Stomach (tissue), 8 donors: ENCODE measurements at regions not wholly inside any gene's neighbourhood (a gene's known extent, or its start where the extent isn't known, plus 50 kb on each side); places are given as distances from the start of the nearest gene placed in this dataset.
"Not testable (repeated sequence)": the region's sequence is repeated elsewhere in the genome, so short reads cannot be mapped to it uniquely, and the experiment has no call there.

ENCODE experiments used
- DNase-seq, 2 donors: peaks; one replicate each; pipeline versions ENCODE4 v3.0.0 to v3.0.0-alpha.2; 2013 to 2019
- H3K27ac ChIP-seq, 5 donors: fragments of 200-600 bp in 4 of 5; sonication (generic) in 4 of 5; one replicate each; pipeline ENCODE4 v1.5.1; 2013 to 2019; ENCODE audit warnings: mild to moderate bottlenecking in 1 of 5, moderate library complexity in 1 of 5
- H3K27me3 ChIP-seq, 3 donors: fragments of 200-600 bp; sonication (generic); one replicate each; pipeline ENCODE4 v1.5.1; 2017 to 2019; ENCODE audit warnings: mixed run types in 1 of 3
- H3K36me3 ChIP-seq, 4 donors: fragments of 200-600 bp; sonication (generic); 1 replicate in 3 of 4; 2 replicates in 1 of 4; pipeline ENCODE4 v1.5.1; 2016 to 2019
- H3K4me1 ChIP-seq, 4 donors: fragments of 200-600 bp; sonication (generic); one replicate each; pipeline ENCODE4 v1.5.1; 2016 to 2019
- H3K4me3 ChIP-seq, 4 donors: fragments of 200-600 bp; sonication (generic) in 3 of 4; one replicate each; pipeline ENCODE4 v1.5.1; 2016 to 2019; ENCODE audit warnings: mild to moderate bottlenecking in 1 of 4
- H3K9me3 ChIP-seq, 4 donors: fragments of 200-600 bp; sonication (generic); one replicate each; pipeline ENCODE4 v1.5.1; 2016 to 2019
- EP300 ChIP-seq: sonication (generic); formaldehyde crosslinking; IDR thresholded peaks from one replicate; pipeline ENCODE4 v1.6.1; 2017; ENCODE audit warnings: antibody characterized with exemption
- POLR2A ChIP-seq, 4 donors: fragments of 450-650 bp; IDR thresholded peaks; one replicate each; pipeline ENCODE4 v1.6.1; 2016; ENCODE audit warnings: antibody characterized with exemption in 4 of 4, control low read depth in 2 of 4, mild to moderate bottlenecking in 1 of 4, moderate library complexity in 1 of 4
- POLR2AphosphoS5 ChIP-seq, 3 donors: sonication (generic); formaldehyde crosslinking; IDR thresholded peaks; one replicate each; pipeline ENCODE4 v1.6.1; 2016; ENCODE audit warnings: antibody characterized with exemption in 3 of 3
- WGBS, 5 donors: extraction: QIAGEN DNeasy Blood & Tissue Kit in 3 of 5; methylation state at CpG; one replicate each; pipeline versions ENCODE4 v1.1.5 to v1.1.7; 2013 to 2018; 5-methylcytosine and 5-hydroxymethylcytosine counted together
- intact Hi-C: fragments of 100-400 bp; cut with DNase I; formaldehyde crosslinking; loops from one replicate; pipeline ENCODE4 v1.15.1; 2023; ENCODE audit warnings: low total_unique reads
- TF ChIP-seq, protein P1 (sequence below), 7 experiments: fragments of 450-650 bp in 4 of 7; fragments of 200-600 bp in 3 of 7; sonication (generic) in 3 of 7; IDR thresholded peaks; one replicate each; pipeline ENCODE4 v1.5.1; 2016 to 2019; ENCODE audit warnings: antibody characterized with exemption in 7 of 7, control low read depth in 2 of 7, mild to moderate bottlenecking in 1 of 7
- donor health status: healthy with polysubstance abuse.
- donor health status: Bipolar disorder and iron deficiency.
- donor health status: healthy.

GRCh38 chr4:56134266-56134665 lies 185.5 kb downstream of the CEP135 start:
- no peak overlapping the region for H3K4me3 ChIP-seq
- DNase-seq, result peak in 1 of 2 donors; percentile 60
- TF ChIP-seq, protein P1, sequence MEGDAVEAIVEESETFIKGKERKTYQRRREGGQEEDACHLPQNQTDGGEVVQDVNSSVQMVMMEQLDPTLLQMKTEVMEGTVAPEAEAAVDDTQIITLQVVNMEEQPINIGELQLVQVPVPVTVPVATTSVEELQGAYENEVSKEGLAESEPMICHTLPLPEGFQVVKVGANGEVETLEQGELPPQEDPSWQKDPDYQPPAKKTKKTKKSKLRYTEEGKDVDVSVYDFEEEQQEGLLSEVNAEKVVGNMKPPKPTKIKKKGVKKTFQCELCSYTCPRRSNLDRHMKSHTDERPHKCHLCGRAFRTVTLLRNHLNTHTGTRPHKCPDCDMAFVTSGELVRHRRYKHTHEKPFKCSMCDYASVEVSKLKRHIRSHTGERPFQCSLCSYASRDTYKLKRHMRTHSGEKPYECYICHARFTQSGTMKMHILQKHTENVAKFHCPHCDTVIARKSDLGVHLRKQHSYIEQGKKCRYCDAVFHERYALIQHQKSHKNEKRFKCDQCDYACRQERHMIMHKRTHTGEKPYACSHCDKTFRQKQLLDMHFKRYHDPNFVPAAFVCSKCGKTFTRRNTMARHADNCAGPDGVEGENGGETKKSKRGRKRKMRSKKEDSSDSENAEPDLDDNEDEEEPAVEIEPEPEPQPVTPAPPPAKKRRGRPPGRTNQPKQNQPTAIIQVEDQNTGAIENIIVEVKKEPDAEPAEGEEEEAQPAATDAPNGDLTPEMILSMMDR (IDR thresholded peaks at IDR 0.05), result no peak
- TF ChIP-seq POLR2AphosphoS5 (IDR thresholded peaks at IDR 0.05), result peak in 1 of 3 donors; percentile 31
- H3K27ac ChIP-seq, result peak overlapping the region in 1 of 5 donors; percentile 20
- WGBS, 5 donors, result 9 to 46% (median 25%) methylated on average over 2 of the region's 2 CpGs
- no peaks in the 10 kb centered on the region for H3K9me3 ChIP-seq
- no peaks in the 10 kb centered on the region for H3K27me3 ChIP-seq
- intact Hi-C loops, result no loop called here
- H3K36me3 ChIP-seq, result no peaks in the 10 kb centered on the region
- peaks cover 0 to 14% (median 0%) of the 10 kb centered on the region in 4 donors for H3K4me1 ChIP-seq

- Histone ChIP-seq H3K9me3 (no peaks in the 10 kb centered on the region), H3K4me1 (peaks cover 0 to 14% (median 0%) of the 10 kb centered on the region in 4 donors), H3K4me3 (no peak overlapping the region), H3K27me3 (no peaks in the 10 kb centered on the region), H3K36me3 (no peaks in the 10 kb centered on the region), H3K27ac (no peak overlapping the region)
- intact Hi-C loops, result no loop called here
- no peak for DNase-seq
- 73 to 83% (median 78%) methylated on average over 3 of the region's 3 CpGs for WGBS, 5 donors
- TF ChIP-seq POLR2A (IDR thresholded peaks at IDR 0.05) (no peak), POLR2AphosphoS5 (IDR thresholded peaks at IDR 0.05) (no peak), EP300 (no peak)
- TF ChIP-seq, protein P1 (IDR thresholded peaks at IDR 0.05), result no peak
These were observed 184.1 kb downstream of the CEP135 start for GRCh38 chr4:56132835-56133234.

DNA sequence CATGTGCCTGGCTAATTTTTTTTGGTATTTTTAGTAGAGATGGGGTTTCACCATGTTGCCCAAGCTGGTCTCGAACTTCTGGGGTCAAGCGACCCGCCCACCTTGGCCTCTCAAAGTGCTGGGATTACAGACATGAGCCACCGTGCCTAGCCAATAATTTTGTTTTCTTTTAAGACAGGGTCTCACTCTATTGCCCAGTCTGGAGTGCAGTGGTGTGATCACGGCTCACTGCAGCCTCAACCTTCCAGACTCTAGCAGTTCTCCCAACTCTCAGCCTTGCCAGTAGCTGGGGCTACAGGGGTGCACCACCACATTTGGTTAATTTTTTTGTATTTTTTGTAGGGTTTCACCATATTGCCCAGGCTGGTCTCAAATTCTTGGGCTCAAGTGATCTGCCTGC lies 183.4 kb downstream of the CEP135 start:
- intact Hi-C loops, DNase-seq, H3K9me3 ChIP-seq, H3K36me3 ChIP-seq, H3K27me3 ChIP-seq, H3K4me3 ChIP-seq, H3K27ac ChIP-seq: not testable (repeated sequence)
- H3K4me1 ChIP-seq, result peaks cover 0 to 14% (median 0%) of the 10 kb centered on the region in 4 donors
- 84 to 92% (median 86%) methylated on average over 5 of the region's 5 CpGs for WGBS, 5 donors

DNA sequence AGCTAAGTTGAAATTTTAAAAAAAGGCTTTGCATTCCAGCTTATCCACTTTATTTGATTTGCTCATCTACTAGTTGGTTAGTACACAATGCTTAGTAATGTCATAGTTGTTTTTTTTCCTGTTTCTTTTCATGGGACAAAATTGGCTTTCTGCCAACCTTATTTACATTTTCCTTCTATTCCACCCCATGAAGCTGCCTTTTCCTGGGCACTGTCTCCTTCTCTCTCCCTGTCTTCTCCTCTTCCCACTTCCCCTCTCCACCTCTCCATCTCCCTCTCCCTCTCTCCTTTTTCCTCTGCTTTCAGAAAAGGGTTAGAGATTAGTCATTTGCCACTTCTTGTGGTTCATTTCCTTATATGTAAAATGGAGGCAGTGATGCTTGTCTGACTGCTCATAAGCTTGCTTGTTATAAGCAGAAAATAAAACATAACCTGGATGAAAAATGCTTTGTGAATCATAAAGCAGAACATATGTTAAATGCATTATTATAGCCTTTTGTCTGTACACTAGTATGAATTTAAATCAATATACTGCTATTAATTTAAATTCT lies 181.9 kb downstream of the CEP135 start:
- Histone ChIP-seq H3K36me3 (no peaks in the 10 kb centered on the region), H3K27ac (no peak overlapping the region), H3K9me3 (no peaks in the 10 kb centered on the region), H3K4me3 (no peak overlapping the region), H3K4me1 (peaks cover 0 to 14% (median 0%) of the 10 kb centered on the region in 4 donors), H3K27me3 (no peaks in the 10 kb centered on the region)
- DNase-seq, result no peak
- TF ChIP-seq, protein P1 (IDR thresholded peaks at IDR 0.05), result no peak
- no peak for TF ChIP-seq POLR2A (IDR thresholded peaks at IDR 0.05)
- intact Hi-C loops, result no loop called here

- Histone ChIP-seq H3K27me3 (no peaks in the 10 kb centered on the region), H3K9me3 (no peaks in the 10 kb centered on the region), H3K4me1 (peaks cover 0 to 9% (median 0%) of the 10 kb centered on the region in 4 donors), H3K4me3 (no peak overlapping the region), H3K27ac (no peak overlapping the region), H3K36me3 (no peaks in the 10 kb centered on the region)
- intact Hi-C loops, result no loop called here
- DNase-seq, result peak; percentile 58 to 66
- TF ChIP-seq POLR2AphosphoS5 (IDR thresholded peaks at IDR 0.05) (no peak), POLR2A (IDR thresholded peaks at IDR 0.05) (no peak)
- TF ChIP-seq, protein P1 (IDR thresholded peaks at IDR 0.05), result peak in 4 of 7 experiments; percentile 20 to 43 (median 40)
- WGBS, 5 donors, result 53 to 62% (median 53%) methylated on average over 7 of the region's 7 CpGs
These were observed 180.7 kb downstream of the CEP135 start for GRCh38 chr4:56129431-56129861.
